Stimulated activated CD8-positive, alpha-beta memory T cell treated with anti-CD3 and anti-CD28 coated beads, Interleukin-15, amount 100 ng/mL, for 1 hour (primary cell): ENCODE measurements at regions not wholly inside any gene's neighbourhood (a gene's known extent, or its start where the extent isn't known, plus 50 kb on each side); places are given as distances from the start of the nearest gene placed in this dataset.
"Not testable (repeated sequence)": the region's sequence is repeated elsewhere in the genome, so short reads cannot be mapped to it uniquely, and the experiment has no call there.

Source experiments
- DNase-seq: peaks from one replicate; pipeline ENCODE4 v3.0.0-alpha.2; 2020; ENCODE audit warnings: low read depth

DNA sequence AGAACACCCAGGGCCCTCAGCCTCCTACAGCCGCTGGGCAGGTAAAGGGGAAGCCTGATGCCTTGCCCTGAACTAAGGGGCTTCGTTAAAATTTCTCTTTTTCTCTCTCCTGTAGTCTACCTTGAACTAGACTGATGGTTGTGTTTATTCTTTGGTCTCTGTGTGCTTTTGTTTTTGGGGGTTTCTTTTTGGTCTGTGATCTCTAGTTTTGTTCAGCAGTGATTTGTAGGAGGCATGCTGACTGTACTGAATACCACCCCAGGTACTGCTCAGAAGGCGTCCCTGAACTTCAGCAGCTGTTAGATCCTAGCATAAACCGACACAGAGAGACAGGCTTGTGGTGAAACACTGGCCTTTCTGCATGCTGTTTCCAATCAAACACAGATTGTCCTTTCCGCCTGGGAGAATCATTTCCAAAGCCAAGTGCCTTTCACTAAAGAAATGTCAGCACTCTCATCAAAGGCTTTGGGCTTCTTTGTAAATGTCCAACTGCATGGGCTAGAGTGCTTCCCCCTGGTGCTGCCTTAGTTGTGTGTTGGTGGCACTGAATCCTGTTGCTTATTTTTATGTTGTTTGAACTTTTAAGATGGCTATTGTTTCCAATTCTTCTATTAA is 364.7 kb upstream of the SASH1 start:
- DNase-seq = no peak

DNA sequence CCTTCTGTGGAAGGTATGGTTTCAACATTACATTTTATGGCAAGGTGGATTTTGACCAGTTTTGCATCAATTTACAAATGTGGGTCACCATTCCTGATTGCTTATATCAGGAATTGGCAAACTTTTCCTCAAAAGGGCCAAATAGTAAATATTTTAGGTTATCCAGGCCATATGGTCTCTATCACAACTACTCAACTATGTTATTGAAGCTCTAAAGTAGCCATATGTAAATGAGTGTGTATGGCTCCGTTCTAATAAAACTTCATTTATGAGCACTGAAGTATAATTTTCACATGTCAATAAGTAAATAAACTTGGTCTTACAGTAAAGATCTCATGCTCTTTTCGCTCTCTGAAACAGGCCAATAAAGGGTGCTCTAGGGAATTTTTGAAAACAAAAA is 362.7 kb upstream of the SASH1 start:
- DNase-seq = no peak

- no peak for DNase-seq
Observed at GRCh38 chr6:147983581-147984366, 358.9 kb upstream of the SASH1 start.

- no peak for DNase-seq
Observed at GRCh38 chr6:147986846-147987245, 355.8 kb upstream of the SASH1 start.

DNA sequence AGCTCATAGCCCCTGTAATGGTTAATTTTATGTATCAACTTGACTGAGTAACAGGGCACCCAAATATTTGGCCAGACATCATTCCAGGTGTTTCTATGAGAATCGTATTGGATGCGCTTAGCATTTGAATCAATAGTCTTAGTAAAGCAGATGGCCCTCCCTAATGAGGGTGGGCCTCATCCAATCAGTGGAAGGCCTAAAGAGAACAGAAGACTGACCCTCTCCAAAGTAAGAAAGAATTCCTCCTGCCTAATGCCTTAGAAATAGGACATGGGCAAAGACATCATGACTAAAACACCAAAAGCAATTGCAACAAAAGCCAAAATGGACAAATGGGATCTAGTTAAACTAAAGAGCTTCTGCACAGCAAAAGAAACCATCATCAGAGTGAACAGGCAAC is 352.5 kb upstream of the SASH1 start:
- DNase-seq = no peak

DNA sequence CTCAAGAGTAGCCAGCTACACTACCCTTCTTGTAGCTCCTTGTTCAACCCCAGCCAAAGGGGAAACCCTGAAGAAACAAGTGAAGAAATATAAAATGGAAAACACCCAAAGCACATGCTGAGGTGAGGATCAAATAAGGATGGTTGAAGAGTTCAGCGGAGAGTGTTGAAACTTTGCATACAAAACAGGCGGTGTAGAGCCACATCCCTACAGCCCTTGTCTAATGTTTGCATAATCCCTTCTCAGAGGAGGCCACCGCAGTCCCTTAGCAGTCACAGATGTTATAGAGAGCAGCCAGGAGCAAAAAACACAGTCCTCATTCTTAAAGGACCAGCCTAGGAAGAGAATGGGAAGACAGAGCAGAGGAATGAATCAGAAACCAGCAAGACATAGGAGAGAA is 350.7 kb upstream of the SASH1 start:
- no peak for DNase-seq

DNA sequence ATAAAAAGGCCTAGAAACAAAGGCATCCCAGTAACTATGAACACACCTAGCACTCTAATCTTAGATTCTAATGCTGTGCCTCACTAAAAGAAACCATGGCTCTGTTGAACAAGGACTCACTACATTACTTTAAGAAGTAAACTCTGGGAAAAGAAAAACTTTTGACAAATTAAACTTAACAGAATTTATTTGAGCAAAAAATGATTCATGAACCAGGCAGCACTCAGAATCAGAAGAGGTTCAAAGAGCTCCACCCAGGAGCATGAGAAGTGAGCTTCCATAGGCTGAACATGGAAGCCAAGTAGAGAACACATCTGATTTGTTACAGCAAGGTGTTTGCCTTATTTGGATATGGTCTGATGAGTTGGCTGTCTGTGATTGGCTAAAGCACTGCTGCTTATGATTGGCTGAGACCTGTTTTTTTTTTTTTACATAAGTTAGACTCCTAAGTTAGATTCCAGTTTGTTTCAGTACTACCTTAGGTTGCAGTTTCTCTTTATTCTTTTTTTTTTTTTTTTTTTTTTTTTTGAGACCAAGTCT is 343.6 kb upstream of the SASH1 start:
- DNase-seq = no peak

DNA sequence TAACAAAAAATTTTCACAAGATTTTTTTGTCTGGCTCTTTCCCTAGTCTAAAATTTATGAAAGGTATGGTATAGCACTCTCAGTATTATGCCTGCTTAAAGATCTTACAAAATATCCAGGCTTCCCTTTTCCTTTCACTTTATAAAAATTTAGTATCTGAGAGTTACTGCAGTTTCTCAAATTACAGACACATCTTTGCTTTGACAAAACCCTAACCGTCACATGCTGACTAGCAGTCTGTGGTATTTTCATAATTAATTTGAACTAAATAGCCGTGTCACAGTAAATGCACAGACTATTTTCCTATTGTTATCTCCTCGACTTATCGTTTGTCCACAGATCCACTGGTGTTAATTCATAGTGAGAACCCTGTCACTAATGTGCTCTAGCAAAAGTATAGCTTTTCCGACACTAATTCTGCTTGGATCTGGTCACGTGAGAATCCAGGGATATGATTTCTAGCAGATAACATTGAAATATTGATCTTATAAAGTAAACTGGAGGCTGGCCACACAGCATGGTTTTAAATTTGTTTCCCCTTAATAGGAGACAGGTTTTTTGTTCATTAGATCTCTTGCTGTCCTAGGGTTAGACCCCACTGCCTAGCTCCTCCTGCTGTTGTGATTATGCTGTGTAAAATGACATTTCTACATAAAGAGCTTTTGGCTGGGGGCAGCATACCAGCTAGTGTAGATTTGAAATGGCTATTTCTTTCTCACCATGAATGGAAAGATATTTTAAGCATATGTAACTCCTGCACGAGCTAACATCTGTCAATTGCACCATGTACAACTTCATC is 340.6 kb upstream of the SASH1 start:
- no peak for DNase-seq

DNA sequence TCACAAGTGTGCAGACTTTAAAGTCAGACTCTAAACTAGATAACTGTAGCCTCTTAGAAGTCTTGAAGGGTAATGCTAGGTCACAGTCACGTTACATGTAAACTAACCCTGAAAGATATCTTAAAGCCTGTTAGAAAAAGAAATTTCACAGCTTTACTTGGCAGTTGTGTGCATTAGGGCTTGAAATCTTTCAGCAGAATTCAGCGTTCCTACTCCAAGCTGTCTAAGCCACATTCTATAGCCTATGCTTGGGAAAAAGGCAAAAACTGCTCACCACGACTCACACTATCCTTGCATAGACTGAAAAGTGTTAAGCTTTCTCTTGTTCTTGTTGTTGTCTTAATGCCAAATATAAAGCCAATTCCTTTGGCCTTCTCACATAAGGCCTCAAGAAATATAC is 338.0 kb upstream of the SASH1 start:
- no peak for DNase-seq

- DNase-seq = no peak
Observed at GRCh38 chr6:148005806-148006205, 336.8 kb upstream of the SASH1 start.

GRCh38 chr6:148010516-148010915 is 332.1 kb upstream of the SASH1 start:
- not testable (repeated sequence) for DNase-seq

GRCh38 chr6:148016013-148016412 is 326.6 kb upstream of the SASH1 start:
- no peak for DNase-seq

DNA sequence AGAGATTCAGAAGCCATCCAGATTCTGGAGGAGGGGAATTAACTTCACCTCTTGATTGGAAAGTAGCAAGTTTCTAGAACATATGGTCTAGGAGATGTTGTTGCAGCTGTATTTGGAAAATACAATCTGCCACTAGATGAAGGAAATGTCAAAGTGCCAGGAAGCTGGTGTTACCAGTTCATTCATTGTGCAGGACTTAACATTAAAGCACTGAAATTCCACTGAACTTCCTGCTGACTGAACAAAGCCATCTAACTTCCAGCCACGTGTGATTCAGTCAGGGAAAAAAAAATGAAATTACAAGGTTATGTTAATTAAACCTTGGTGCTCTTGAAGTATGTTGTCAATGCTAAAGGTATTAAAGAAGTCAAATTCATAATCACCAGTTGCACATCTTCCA is 321.5 kb upstream of the SASH1 start:
- no peak for DNase-seq

DNA sequence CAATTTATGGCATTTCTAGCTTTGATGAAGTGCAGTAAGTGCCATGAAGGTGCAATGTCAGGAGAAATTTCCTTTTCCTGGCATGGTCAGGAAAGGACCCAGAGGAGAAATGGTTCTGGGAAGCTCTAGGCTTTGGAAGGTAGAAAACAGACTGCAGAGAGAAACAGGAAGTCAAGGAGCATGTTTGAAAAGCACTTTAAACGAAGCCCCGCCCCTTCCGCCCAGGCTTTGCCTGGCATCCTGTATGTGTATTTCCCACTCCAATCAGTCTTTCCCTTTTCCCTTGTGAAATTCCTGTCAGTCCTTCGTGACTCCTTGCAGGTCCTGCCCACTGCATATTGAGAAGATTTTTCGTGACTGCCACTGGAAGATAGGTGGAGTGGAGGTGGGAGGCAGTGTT is 320.9 kb upstream of the SASH1 start:
- DNase-seq = no peak

- not testable (repeated sequence) for DNase-seq
Observed at GRCh38 chr6:148022279-148022678, 320.4 kb upstream of the SASH1 start.

DNA sequence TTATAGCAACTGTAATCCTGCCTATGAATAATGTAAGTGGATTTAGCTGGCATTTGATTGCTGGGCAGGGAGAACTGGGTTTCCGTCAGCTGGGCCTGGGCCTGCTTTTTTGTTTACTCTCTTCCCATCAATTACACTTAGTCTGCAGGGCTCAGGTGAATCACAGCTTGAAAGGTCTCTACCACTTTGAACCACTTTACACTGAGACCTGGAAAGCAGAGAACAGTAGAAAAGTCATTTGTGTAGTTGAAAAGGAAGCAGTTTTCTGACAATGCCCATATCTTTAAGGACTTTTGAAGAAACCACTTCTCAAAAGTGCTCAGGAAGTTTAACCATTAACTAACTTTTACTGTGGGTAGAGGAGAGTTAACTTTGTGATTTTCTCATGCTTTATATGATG is 315.4 kb upstream of the SASH1 start:
- no peak for DNase-seq

GRCh38 chr6:148035806-148036390 is 306.7 kb upstream of the SASH1 start:
- DNase-seq = no peak

GRCh38 chr6:148037496-148037895 is 305.1 kb upstream of the SASH1 start:
- DNase-seq = no peak

DNA sequence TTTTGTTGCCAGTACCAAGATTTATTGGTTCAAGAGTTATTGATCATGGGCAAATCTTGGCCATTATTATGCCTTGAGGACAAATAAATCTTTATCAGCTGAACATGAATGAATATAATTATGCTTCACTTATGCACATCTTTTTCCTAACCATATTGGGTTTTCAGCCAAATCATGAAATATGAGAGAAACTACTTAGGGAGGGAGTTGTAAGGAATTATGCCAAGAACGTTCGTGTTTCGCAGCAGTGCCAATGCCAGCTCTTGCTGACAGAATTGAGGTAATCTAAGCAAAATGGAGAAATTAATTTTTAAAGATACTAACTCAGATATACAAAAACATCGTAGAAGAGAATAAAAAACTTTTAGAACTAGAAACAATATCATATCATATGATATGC is 301.1 kb upstream of the SASH1 start:
- no peak for DNase-seq

GRCh38 chr6:148042536-148042935 is 300.1 kb upstream of the SASH1 start:
- DNase-seq = no peak

- no peak for DNase-seq
Observed at GRCh38 chr6:148044261-148044751, 298.3 kb upstream of the SASH1 start.

DNA sequence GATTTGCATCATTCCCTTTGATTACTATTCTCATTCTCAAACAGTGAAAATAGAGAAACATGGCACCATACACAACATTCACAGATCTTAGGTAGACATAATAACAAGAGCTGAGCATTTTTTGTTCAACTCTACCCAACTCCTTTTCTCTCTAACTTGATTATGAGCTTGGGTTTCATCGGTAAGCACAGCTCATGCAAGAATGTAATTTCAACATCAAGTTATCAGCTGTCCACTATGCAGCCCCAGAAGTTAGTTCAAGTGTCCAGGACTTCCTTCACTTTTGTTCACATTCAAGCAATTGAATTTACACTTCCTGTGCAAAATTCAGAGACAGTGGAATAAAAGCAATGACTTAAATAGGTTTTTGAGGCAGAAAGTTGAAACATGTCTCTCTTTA is 297.7 kb upstream of the SASH1 start:
- no peak for DNase-seq
